Thyroid gland (tissue), 4 donors: ENCODE measurements at regions not wholly inside any gene's neighbourhood (a gene's known extent, or its start where the extent isn't known, plus 50 kb on each side); places are given as distances from the start of the nearest gene placed in this dataset.

ENCODE experiments used
- POLR2A ChIP-seq, 2 donors: fragments of 450-650 bp; IDR thresholded peaks; one replicate each; pipeline ENCODE4 v1.6.1; 2017; ENCODE audit warnings: antibody characterized with exemption in 2 of 2, mild to moderate bottlenecking in 2 of 2, moderate library complexity in 1 of 2
- TF ChIP-seq, protein P1 (sequence below), 6 experiments: fragments of 200-600 bp in 3 of 6; fragments of 450-650 bp in 3 of 6; sonication (generic) in 3 of 6; IDR thresholded peaks; one replicate each; pipeline ENCODE4 v1.5.1; 2016 to 2019; ENCODE audit warnings: antibody characterized with exemption in 6 of 6, mild to moderate bottlenecking in 2 of 6, inconsistent platforms in 1 of 6, moderate library complexity in 1 of 6

DNA sequence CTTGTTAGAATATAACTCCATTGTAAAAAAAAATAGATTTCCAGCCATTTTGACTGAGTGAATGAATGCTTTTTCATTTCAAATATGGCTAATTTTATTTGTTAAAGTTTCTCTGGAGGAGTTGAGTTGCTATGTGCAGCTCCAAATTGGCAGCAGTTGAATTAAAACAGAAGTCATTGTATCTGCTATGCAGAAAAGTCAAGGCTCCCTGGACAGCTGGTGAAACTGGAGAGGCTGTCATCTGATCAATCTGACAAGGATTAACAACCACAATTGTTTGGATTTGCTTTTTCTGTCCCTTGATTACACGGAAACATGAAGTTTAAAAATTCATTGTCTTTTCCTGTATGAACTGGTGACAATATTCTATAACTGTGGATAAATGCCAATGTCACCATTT is 713.9 kb downstream of the EFNA5 start:
- no peak for TF ChIP-seq POLR2A (IDR thresholded peaks at IDR 0.05)
- TF ChIP-seq, protein P1, sequence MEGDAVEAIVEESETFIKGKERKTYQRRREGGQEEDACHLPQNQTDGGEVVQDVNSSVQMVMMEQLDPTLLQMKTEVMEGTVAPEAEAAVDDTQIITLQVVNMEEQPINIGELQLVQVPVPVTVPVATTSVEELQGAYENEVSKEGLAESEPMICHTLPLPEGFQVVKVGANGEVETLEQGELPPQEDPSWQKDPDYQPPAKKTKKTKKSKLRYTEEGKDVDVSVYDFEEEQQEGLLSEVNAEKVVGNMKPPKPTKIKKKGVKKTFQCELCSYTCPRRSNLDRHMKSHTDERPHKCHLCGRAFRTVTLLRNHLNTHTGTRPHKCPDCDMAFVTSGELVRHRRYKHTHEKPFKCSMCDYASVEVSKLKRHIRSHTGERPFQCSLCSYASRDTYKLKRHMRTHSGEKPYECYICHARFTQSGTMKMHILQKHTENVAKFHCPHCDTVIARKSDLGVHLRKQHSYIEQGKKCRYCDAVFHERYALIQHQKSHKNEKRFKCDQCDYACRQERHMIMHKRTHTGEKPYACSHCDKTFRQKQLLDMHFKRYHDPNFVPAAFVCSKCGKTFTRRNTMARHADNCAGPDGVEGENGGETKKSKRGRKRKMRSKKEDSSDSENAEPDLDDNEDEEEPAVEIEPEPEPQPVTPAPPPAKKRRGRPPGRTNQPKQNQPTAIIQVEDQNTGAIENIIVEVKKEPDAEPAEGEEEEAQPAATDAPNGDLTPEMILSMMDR (IDR thresholded peaks at IDR 0.05), result no peak
